ENCODE measurements at regions not wholly inside any gene's neighbourhood (a gene's known extent, or its start where the extent isn't known, plus 50 kb on each side); places are given as distances from the start of the nearest gene placed in this dataset.

DNA sequence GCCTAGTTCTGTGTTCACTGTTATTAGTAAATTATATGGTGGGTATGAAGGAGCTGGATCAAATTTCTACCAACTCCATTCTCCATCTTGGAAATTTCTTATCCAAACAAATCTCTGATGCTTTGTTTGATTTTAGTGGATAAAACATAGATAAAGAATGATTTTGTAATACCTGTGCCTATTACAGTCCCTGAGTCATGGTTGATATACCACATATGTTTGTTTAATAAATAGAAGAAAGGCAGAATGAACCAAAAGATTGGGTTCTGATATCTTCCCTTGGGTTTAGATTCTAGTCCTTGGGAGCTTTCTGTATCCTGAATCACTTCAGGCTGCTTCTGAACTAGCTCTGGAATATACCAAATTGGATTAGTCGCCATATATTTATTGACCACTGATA is 203.6 kb downstream of the PDCD6IP start:
- TF ChIP-seq, protein P1, sequence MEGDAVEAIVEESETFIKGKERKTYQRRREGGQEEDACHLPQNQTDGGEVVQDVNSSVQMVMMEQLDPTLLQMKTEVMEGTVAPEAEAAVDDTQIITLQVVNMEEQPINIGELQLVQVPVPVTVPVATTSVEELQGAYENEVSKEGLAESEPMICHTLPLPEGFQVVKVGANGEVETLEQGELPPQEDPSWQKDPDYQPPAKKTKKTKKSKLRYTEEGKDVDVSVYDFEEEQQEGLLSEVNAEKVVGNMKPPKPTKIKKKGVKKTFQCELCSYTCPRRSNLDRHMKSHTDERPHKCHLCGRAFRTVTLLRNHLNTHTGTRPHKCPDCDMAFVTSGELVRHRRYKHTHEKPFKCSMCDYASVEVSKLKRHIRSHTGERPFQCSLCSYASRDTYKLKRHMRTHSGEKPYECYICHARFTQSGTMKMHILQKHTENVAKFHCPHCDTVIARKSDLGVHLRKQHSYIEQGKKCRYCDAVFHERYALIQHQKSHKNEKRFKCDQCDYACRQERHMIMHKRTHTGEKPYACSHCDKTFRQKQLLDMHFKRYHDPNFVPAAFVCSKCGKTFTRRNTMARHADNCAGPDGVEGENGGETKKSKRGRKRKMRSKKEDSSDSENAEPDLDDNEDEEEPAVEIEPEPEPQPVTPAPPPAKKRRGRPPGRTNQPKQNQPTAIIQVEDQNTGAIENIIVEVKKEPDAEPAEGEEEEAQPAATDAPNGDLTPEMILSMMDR (IDR thresholded peaks at IDR 0.05; ENCODE audit: low read depth, low read length) = no peak
- TF ChIP-seq POLR2A (IDR thresholded peaks at IDR 0.05; ENCODE audit: extremely low read depth, insufficient read length) (no peak), MAX (IDR thresholded peaks at IDR 0.05; ENCODE audit: low read depth, low read length) (no peak), MYC (IDR thresholded peaks at IDR 0.05; ENCODE audit: low read depth, low read length) (no peak)
